H54 (cell line): ENCODE measurements at regions not wholly inside any gene's neighbourhood (a gene's known extent, or its start where the extent isn't known, plus 50 kb on each side); places are given as distances from the start of the nearest gene placed in this dataset.
"Not testable (repeated sequence)": the region's sequence is repeated elsewhere in the genome, so short reads cannot be mapped to it uniquely, and the experiment has no call there.

ENCODE experiments used
- DNase-seq: peaks from one replicate; pipeline ENCODE4 v3.0.0; 2011; ENCODE audit warnings: low spot score, mixed read lengths; ENCODE audit not compliant: insufficient read length
- FAIRE-seq: peaks from 3 replicates; lab custom pipeline; 2011; peaks lifted over from hg19 to GRCh38; lab: Jason Lieb, UNC
- POLR2A ChIP-seq: IDR thresholded peaks from 2 replicates; pipeline ENCODE4 v1.6.1; 2011; ENCODE audit warnings: low read depth, mild to moderate bottlenecking, low read length

DNA sequence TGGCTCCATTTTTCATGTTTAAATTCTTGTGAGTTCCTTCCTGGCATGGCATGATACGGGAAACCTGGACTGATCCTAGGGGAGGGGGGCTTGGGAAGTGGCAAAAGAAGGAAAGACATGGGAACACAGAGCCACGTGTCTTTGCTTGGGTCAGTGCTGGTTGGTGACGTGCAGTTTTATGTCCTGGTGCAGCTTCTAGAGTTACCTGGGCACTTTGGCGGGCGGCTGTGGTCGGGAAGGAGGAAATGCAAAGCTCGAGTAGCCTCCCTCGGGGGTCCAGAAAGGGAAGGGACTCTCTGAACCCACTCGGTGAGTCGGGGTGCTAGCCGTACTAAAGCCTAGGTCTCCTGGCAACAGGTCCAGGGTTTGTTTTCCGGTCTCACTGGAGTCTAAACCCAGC, 94.6 kb downstream of the APOB start:
- TF ChIP-seq POLR2A: no peak
- no peak for DNase-seq
- no peak for FAIRE-seq

DNA sequence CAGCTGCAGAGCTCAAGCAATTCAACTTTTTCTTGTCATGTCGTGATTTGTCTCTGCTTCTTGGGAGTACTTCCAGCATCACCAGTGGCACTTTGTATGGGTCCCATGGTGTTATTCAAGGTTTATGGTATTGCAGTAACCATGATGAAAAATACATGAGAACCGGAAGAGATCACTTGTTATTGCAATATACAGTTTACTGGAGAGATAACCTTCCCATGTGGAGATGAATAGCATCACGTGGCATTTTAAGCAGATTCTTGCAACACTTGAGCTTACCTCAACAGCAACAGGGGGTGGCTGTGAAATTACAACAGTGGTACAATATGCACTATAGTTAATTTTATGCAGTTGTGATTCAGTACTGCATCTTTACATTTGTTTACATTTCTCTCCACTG, 97.4 kb downstream of the APOB start:
- no peak for DNase-seq
- no peak for TF ChIP-seq POLR2A
- FAIRE-seq: no peak

DNA sequence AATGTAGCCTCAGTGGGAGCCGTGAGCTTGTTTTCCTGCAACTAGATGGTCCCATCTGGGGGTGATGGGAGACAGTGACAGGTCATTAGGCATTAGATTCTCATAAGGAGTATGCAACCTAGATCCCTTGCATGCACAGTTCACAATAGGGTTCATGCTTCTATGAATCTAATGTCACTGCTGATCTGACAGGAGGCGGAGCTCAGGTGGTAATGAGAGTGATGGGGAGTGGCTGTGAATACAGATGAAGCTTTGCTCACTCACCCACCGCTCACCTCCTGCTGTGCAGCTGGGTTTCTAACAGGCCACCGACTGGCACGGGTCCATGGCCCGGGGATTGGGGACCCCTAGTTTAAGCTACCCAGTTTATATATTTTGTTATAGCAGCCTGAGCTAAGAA, 100.2 kb downstream of the APOB start:
- not testable (repeated sequence) for DNase-seq, FAIRE-seq

DNA sequence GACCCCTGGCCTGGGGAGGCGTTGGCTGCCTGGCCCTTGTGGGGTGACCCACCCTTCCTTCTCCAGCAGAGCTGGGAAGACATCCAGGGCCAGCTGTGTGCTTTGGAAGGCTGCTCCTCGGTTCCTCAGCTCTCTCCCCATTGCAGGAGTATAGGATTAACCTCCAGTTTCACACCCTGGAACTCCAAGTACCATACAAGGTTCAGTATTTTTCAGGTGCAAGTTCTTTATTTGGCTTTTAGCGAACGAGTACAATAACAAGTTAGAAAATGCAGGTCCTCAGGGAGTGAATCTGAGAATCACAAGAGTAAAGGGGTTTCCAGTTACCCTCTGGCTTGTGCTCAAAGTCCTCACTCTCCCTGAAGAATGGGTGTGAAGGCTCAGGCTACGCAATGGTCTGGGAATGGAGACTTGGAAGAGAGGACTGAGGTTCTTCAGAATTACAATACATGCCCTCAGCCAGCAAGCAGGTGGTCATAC, 101.2 kb downstream of the APOB start:
- FAIRE-seq (no peak), DNase-seq (no peak)
- TF ChIP-seq POLR2A: no peak

DNA sequence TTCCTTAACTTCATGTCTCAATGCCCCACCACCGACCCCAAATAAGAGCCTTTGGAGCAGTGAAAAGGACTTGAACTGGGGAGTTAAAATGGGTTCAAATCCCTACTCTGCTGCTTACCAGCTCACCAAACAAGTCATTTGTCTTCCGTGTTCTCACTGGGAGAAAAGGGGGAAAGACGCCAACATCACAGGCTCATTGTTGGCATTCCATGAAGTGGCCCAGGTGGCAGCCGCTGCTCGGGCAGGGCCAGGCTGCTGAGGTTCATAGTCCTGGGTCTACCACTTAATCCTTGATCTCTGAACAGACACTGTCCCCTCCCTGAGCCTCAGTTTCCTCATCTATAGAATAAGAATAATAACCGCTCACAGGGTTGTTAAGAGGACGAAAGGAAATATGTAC, 103.0 kb downstream of the APOB start:
- FAIRE-seq: no peak
- no peak for TF ChIP-seq POLR2A
- DNase-seq: no peak

DNA sequence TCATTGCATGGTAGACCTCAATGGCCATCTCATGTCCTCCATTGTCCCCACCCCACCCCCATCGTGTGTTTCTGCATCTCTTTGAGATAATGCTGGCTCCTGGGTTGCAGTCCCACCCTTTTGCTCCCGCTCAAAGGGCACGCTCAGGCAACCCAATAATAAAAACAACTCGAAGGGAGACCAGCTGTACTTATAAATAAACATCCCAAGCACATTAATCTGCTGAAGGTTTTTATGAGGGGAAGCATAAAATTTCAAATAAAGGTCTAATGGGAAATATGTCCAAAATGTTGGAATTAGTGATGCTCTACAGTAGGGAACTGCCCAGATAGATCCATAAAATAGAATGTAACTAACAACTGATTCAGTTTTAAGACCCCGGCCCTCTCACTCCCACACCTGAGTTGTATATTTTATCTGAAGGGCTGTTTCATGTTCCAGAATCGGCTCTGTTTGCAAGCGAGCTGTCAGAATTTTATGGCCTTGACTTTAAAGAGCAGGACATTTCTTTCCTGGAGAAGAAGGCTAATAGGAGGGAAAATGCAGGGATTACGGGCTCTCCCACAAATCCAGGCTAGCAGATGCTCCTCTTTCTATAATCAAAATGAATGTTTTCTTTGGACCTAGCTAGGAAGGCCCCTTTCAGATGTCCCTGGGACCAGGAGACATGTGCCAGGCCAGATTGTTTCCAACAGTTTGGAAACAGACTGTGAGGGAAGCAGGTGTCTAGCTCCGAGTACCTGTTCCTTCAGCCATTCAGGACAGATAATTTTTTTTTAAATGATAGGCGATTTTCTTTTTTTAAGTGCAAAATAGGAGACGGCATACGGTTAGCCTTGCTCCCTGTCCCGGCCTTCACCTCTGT, 103.7 kb downstream of the APOB start:
- DNase-seq (no peak), FAIRE-seq (no peak)
- no peak for TF ChIP-seq POLR2A

DNA sequence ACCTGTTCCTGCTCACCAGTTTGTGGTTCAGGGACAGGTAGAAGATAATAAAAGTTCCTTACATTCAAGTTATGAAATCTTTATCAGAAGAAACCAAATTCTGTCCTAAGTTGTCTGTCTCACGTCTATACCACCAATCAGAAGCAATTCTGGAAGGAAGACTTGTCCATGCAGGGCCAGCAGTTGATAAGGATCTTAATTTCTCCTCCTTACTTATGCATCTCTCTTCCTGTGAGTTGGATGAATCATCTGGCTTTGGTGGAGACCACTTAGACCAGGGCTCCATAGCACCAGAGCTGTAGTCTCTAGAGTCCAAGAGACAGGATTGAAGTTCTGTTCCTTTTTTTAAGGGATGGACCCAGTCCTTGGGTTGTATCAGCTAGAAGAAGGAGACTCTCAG, 106.5 kb downstream of the APOB start:
- no peak for TF ChIP-seq POLR2A
- FAIRE-seq (no peak), DNase-seq (no peak)

DNA sequence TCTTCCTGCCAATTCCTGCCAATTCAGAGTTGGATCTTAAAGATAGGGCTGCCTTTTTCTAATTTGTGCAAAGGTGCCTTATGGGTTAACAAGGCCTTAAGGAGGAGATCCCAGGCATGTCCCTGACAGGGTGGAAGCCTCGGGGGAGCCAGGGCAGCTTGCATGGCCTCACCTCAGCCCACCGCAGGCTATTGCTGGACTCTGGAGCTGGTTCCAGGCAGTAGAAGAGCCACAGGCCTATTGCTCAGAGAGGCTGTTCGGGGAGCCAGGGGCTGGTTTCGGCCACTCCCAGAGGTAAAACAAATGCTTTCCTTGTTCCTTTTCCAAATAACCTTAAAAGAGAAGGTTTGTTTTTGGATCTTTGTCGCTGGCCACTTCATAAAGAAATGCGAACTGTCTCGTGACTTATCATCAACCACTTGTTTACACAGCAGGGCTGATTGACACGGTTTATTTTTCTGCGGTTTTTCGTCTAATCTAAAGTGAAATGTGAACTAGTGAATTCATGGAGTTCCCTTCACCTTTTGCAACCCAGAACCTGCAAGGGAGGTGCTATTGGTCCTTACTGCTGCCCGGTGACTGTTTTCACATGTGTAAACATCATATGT, 108.6 kb downstream of the APOB start:
- no peak for TF ChIP-seq POLR2A
- FAIRE-seq (no peak), DNase-seq (no peak)

DNA sequence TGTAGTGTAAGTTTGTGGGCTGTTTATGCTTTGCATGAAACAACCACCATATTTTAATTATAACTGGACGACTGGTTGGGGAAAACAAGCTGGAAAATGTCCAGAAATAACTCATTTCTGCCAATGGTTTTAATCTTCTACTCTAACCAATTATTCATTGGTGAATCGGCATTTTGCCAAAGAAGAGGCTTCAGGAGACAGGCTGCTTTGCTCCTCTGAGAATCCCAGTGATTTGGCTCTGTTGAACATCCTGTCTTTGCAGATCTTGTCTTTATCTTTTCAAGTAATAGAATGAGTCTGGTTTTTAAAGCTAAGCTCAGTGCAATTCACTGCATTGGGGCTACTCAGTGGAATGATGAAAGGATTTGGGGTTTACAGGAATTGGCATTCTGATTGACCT, 109.6 kb downstream of the APOB start:
- DNase-seq (no peak), FAIRE-seq (no peak)
- no peak for TF ChIP-seq POLR2A

DNA sequence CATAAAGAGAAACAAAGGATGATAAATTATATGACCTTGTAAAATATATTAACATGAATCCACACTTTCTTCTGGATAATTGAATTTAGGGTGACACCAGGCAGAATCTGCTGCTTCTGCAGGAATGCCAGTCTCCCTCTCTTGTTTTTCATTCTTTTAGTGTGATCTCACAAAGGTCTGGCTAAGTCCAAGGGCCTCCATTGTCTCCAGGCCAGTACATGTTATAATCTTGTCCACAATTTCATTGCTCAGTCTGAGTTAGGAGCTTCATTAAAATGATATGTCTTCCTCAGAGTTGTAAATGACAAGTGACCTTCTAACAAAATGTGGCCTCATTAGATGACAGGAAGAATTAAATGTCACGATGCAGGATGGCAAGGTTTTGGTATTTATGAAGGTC, 110.2 kb downstream of the APOB start:
- no peak for DNase-seq
- FAIRE-seq: no peak
- TF ChIP-seq POLR2A: no peak

DNA sequence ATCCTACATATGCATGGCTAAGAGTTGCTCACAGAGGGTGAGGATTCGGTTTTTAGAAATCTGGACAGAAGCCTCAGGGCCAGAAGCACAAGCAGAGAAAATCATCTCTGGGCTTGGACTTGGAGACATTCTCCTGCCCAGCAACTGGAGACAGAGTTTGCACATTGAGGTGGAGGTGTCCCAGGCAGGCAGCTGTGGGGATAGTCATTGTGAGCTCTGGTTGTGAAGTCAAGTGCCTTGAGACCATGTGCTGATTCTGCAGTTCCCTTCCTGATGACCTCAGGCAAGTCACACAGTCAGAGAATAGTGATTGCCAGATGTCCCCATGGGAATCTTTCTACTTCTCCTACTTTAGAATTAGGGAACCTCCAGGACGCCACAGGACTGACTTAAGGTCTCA, 108.4 kb upstream of the LDAH start:
- FAIRE-seq (no peak), DNase-seq (no peak)
- no peak for TF ChIP-seq POLR2A

DNA sequence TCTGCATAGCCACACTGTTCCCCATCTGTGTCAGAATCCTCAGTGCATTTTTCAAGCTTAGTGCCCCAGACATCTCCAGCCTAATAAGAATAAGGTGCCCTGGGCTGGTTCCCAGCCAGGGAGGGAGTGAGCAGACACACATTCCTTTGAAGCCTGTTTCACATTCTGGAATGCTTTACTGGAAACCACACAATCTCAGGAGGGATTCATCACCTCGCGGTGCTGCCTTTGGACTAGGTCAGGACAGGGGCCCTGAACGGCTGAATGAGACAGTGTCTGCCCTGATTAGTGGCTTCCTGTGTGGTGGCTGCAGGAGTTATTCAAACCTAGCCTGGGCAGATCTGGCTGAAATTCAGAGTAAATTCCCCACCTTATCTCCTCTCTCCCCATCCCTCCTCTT, 108.0 kb upstream of the LDAH start:
- no peak for TF ChIP-seq POLR2A
- no peak for FAIRE-seq
- DNase-seq: peak; percentile 22

DNA sequence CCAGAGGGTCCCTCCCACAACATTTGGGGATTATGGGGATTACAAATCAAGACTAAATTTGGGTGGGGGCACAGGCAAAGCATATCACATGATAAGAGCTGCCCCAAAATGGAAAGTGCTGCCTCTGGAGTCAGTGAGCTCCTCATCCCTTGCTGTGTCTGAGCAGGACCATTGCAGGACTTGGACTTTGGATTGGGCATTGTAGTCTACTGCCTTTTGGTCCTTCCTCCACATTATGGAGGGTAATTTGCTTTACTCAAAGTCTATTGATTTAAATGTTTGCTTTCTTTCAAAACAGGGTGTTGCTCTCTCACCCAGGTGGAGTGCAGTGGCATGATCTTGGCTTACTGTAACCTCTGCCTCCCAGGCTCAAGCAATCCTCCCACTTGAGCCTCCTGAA, 106.8 kb upstream of the LDAH start:
- DNase-seq: no peak
- FAIRE-seq: no peak
- TF ChIP-seq POLR2A: no peak

DNA sequence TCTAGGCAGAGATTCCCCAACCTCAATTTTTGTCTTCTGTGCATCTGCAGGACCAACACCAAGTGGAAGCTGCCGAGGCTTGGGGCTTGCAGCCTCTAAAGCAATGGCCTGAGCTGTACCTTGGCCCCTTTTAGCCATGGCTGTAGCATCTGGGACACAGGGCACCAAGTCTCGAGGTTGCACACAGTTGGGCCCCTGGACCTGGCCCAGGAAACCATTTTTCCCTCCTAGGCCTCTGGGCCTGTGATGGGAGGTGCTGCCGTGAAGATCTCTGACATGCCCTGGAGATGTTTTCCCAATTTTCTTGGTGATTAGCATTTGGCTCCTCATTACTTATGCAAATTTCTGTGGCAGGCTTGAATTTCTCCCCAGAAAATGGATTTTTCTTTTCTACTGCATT, 105.7 kb upstream of the LDAH start:
- no peak for TF ChIP-seq POLR2A
- FAIRE-seq: no peak
- DNase-seq: no peak
